ENCODE measurements at regions not wholly inside any gene's neighbourhood (a gene's known extent, or its start where the extent isn't known, plus 50 kb on each side); places are given as distances from the start of the nearest gene placed in this dataset.

DNA sequence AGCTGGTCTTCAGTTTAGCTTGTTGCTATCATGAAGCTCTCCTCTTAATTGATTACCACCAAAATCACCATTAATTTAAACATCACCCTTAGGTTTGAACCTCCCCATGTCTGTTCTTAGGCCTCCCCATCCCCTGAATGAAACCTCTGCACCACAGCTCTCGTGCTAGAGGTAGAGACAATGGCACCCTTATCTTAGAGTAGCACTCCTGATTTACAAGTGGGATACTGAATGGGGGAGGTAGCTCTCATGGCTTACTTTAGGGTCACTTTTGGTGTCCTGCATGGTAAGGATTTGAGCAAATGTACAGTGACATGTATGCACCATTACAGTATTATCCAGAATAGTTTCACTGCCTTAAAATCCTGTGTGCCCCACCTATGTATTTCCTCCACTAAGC is 115.6 kb upstream of the ADTRP start:
- no peak for TF ChIP-seq POLR2A (IDR thresholded peaks at IDR 0.05)
- TF ChIP-seq, protein P1, sequence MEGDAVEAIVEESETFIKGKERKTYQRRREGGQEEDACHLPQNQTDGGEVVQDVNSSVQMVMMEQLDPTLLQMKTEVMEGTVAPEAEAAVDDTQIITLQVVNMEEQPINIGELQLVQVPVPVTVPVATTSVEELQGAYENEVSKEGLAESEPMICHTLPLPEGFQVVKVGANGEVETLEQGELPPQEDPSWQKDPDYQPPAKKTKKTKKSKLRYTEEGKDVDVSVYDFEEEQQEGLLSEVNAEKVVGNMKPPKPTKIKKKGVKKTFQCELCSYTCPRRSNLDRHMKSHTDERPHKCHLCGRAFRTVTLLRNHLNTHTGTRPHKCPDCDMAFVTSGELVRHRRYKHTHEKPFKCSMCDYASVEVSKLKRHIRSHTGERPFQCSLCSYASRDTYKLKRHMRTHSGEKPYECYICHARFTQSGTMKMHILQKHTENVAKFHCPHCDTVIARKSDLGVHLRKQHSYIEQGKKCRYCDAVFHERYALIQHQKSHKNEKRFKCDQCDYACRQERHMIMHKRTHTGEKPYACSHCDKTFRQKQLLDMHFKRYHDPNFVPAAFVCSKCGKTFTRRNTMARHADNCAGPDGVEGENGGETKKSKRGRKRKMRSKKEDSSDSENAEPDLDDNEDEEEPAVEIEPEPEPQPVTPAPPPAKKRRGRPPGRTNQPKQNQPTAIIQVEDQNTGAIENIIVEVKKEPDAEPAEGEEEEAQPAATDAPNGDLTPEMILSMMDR (IDR thresholded peaks at IDR 0.05), result no peak
